ENCODE measurements at regions not wholly inside any gene's neighbourhood (a gene's known extent, or its start where the extent isn't known, plus 50 kb on each side); places are given as distances from the start of the nearest gene placed in this dataset.

DNA sequence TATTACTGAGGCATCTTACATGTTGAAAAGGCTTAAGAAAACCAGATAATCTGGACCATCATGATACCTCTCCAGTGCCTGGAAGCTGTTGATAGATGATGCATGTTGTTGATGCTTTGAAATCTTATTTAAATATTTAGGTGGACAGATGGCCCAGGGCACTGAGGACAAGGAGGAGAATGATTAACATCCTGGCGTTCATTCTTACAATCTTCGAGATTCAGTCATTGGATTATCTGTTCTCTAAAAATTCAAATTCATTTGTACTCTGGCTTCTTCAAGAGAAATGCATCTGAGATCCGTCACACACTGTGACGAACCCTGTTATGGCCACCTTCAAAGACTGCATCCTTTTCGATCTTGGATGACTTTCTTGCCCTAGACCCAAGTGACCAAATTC is 121.3 kb upstream of the IGF1 start:
- H3K9me2 ChIP-seq (ENCODE audit: insufficient read depth, low read length), result no peaks in the 10 kb centered on the region
- ChIA-PET CTCF (ENCODE audit: unreplicated experiment) (no interaction called here), POLR2A (no interaction called here)
- H3K4me2 ChIP-seq (ENCODE audit: low read length), result no peak overlapping the region
- DNase-seq (ENCODE audit: low spot score), result no peak
- H3K4me3 ChIP-seq (ENCODE audit: low read depth, low read length, poor library complexity, severe bottlenecking), result no peak overlapping the region
- no peak overlapping the region for H2AFZ ChIP-seq (ENCODE audit: low read length)
- TF ChIP-seq, protein P1, sequence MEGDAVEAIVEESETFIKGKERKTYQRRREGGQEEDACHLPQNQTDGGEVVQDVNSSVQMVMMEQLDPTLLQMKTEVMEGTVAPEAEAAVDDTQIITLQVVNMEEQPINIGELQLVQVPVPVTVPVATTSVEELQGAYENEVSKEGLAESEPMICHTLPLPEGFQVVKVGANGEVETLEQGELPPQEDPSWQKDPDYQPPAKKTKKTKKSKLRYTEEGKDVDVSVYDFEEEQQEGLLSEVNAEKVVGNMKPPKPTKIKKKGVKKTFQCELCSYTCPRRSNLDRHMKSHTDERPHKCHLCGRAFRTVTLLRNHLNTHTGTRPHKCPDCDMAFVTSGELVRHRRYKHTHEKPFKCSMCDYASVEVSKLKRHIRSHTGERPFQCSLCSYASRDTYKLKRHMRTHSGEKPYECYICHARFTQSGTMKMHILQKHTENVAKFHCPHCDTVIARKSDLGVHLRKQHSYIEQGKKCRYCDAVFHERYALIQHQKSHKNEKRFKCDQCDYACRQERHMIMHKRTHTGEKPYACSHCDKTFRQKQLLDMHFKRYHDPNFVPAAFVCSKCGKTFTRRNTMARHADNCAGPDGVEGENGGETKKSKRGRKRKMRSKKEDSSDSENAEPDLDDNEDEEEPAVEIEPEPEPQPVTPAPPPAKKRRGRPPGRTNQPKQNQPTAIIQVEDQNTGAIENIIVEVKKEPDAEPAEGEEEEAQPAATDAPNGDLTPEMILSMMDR (conservative IDR thresholded peaks at IDR 0.05; ENCODE audit: low read length), result no peak
- no peak for TF ChIP-seq EZH2phosphoT487 (IDR thresholded peaks at IDR 0.05; ENCODE audit: borderline replicate concordance, low read depth, low read length)
- no peaks in the 10 kb centered on the region for H3K9me3 ChIP-seq (ENCODE audit: low read length)
- no peak overlapping the region for H3K27ac ChIP-seq (ENCODE audit: low read depth, low read length, poor library complexity, severe bottlenecking)
- H4K20me1 ChIP-seq (ENCODE audit: insufficient read depth, low read length), result no peaks in the 10 kb centered on the region
- intact Hi-C loops (cut with micrococcal nuclease; ENCODE audit: unreplicated experiment), result no loop called here
- H3K4me1 ChIP-seq (ENCODE audit: insufficient read depth, low read length, poor library complexity, severe bottlenecking), result no peaks in the 10 kb centered on the region
- no peaks in the 10 kb centered on the region for H3K36me3 ChIP-seq (ENCODE audit: insufficient read depth, low read length)
- no peaks in the 10 kb centered on the region for H3K79me2 ChIP-seq (ENCODE audit: insufficient read depth, low read depth, low read length)
- no TSS peak for BruUV-seq (replicated peaks)

DNA sequence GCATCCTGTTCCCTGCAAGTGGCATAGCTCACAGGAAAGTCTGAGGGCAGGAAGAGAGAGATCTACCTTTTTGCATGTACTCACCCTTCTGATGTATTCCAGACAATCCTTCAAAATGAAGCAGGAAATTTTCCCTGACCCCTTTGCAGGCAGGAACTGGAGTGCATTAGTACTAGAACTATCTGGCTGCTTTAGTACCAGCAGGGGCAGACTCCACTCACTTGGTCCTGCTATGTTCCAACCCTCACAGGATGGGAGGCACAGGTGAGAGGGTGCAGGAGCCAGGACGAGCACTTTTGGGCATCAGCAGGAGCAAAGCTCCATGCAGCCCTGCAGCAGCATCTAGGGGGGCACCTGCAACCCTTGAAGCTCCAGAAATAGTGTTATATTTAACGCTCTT is 116.3 kb upstream of the IGF1 start:
- Histone ChIP-seq H3K27ac (ENCODE audit: low read depth, low read length, poor library complexity, severe bottlenecking) (no peak overlapping the region), H3K9me2 (ENCODE audit: insufficient read depth, low read length) (no peaks in the 10 kb centered on the region), H2AFZ (ENCODE audit: low read length) (no peak overlapping the region), H3K4me1 (ENCODE audit: insufficient read depth, low read length, poor library complexity, severe bottlenecking) (no peaks in the 10 kb centered on the region), H3K79me2 (ENCODE audit: insufficient read depth, low read depth, low read length) (no peaks in the 10 kb centered on the region), H3K4me2 (ENCODE audit: low read length) (no peak overlapping the region), H4K20me1 (ENCODE audit: insufficient read depth, low read length) (no peaks in the 10 kb centered on the region), H3K36me3 (ENCODE audit: insufficient read depth, low read length) (no peaks in the 10 kb centered on the region), H3K9me3 (ENCODE audit: low read length) (no peaks in the 10 kb centered on the region), H3K4me3 (ENCODE audit: low read depth, low read length, poor library complexity, severe bottlenecking) (no peak overlapping the region)
- intact Hi-C loops (cut with micrococcal nuclease; ENCODE audit: unreplicated experiment), result no loop called here
- DNase-seq (ENCODE audit: low spot score), result no peak
- no TSS peak for BruUV-seq (replicated peaks)
- ChIA-PET CTCF (ENCODE audit: unreplicated experiment) (no interaction called here), POLR2A (no interaction called here)
- TF ChIP-seq EZH2phosphoT487 (IDR thresholded peaks at IDR 0.05; ENCODE audit: borderline replicate concordance, low read depth, low read length), result no peak
- TF ChIP-seq, protein P1 (conservative IDR thresholded peaks at IDR 0.05; ENCODE audit: low read length), result no peak

DNA sequence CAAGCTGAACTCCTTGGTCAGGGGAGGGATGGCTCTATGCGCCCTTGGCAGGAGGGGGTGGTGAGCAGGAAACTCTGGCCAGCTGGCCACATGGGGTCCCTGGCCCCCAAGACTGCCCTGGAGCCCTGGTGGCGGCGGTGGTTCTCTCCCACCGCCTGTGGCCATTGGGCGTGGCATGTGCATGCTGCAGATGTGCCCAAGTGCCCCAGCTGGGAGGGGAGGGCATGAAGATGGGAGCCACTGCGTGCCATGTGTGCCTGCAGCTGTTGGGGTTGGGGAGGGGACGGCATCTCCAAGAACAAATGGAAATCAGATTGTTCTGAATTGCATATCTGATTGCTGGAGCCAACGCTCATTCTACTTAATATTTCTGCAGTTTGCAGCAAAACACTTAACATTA is 115.7 kb upstream of the IGF1 start:
- H3K79me2 ChIP-seq (ENCODE audit: insufficient read depth, low read depth, low read length), result no peaks in the 10 kb centered on the region
- DNase-seq (ENCODE audit: low spot score), result no peak
- ChIA-PET CTCF (ENCODE audit: unreplicated experiment) (no interaction called here), POLR2A (no interaction called here)
- H3K4me3 ChIP-seq (ENCODE audit: low read depth, low read length, poor library complexity, severe bottlenecking), result no peak overlapping the region
- H3K36me3 ChIP-seq (ENCODE audit: insufficient read depth, low read length), result no peaks in the 10 kb centered on the region
- BruUV-seq (replicated peaks), result no TSS peak
- TF ChIP-seq, protein P1 (conservative IDR thresholded peaks at IDR 0.05; ENCODE audit: low read length), result no peak
- no peak for TF ChIP-seq EZH2phosphoT487 (IDR thresholded peaks at IDR 0.05; ENCODE audit: borderline replicate concordance, low read depth, low read length)
- H3K27ac ChIP-seq (ENCODE audit: low read depth, low read length, poor library complexity, severe bottlenecking), result no peak overlapping the region
- H3K4me2 ChIP-seq (ENCODE audit: low read length), result no peak overlapping the region
- H2AFZ ChIP-seq (ENCODE audit: low read length), result no peak overlapping the region
- no peaks in the 10 kb centered on the region for H3K4me1 ChIP-seq (ENCODE audit: insufficient read depth, low read length, poor library complexity, severe bottlenecking)
- no peaks in the 10 kb centered on the region for H3K9me3 ChIP-seq (ENCODE audit: low read length)
- no peaks in the 10 kb centered on the region for H3K9me2 ChIP-seq (ENCODE audit: insufficient read depth, low read length)
- no peaks in the 10 kb centered on the region for H4K20me1 ChIP-seq (ENCODE audit: insufficient read depth, low read length)
- intact Hi-C loops (cut with micrococcal nuclease; ENCODE audit: unreplicated experiment), result no loop called here

All from OCI-LY7 (cell line).